Keratinocyte (primary cell): ENCODE measurements at regions not wholly inside any gene's neighbourhood (a gene's known extent, or its start where the extent isn't known, plus 50 kb on each side); places are given as distances from the start of the nearest gene placed in this dataset.

ENCODE experiments used
- CTCF ChIP-seq, 3 experiments: IDR thresholded peaks in 1 of 3; conservative IDR thresholded peaks in 1 of 3; optimal IDR thresholded peaks in 1 of 3; 2 replicates in 2 of 3; 3 replicates in 1 of 3; pipeline versions ENCODE3 to v1.5.1; 2011; ENCODE audit warnings: low read length in 3 of 3, mild to moderate bottlenecking in 3 of 3, moderate library complexity in 2 of 3, control low read depth in 1 of 3, inconsistent platforms in 1 of 3; ENCODE audit not compliant: insufficient read depth in 2 of 3; ENCODE audit errors: extremely low read depth in 1 of 3
- EZH2 ChIP-seq: IDR thresholded peaks from one replicate; pipeline ENCODE4 v1.6.1; 2012; ENCODE audit warnings: inconsistent platforms, mild to moderate bottlenecking, low read length, moderate library complexity

GRCh38 chr20:39233755-39234154 is 271.6 kb downstream of the DHX35 start:
- TF ChIP-seq CTCF (optimal IDR thresholded peaks at IDR 0.05 in 1 of 3, IDR thresholded peaks at IDR 0.05 in 1 of 3, conservative IDR thresholded peaks at IDR 0.05 in 1 of 3; ENCODE audit: extremely low read depth in 1 of 3, insufficient read depth in 2 of 3, low read length in 3 of 3) (no peak), EZH2 (no peak)
